Sigmoid colon (tissue), 6 donors: ENCODE measurements at regions not wholly inside any gene's neighbourhood (a gene's known extent, or its start where the extent isn't known, plus 50 kb on each side); places are given as distances from the start of the nearest gene placed in this dataset.

Source experiments
- DNase-seq: peaks from one replicate; pipeline ENCODE4 v3.0.0-alpha.2; 2019
- H3K27ac ChIP-seq, 4 donors: fragments of 200-600 bp; sonication (generic); one replicate each; pipeline ENCODE4 v1.5.1; 2016 to 2019; ENCODE audit warnings: mild to moderate bottlenecking in 1 of 4
- H3K27me3 ChIP-seq, 3 donors: fragments of 200-600 bp; sonication (generic); one replicate each; pipeline ENCODE4 v1.5.1; 2019; ENCODE audit warnings: mild to moderate bottlenecking in 1 of 3
- H3K36me3 ChIP-seq, 4 donors: fragments of 200-600 bp; sonication (generic); one replicate each; pipeline ENCODE4 v1.5.1; 2016 to 2019
- H3K4me1 ChIP-seq, 4 donors: fragments of 200-600 bp; sonication (generic); one replicate each; pipeline ENCODE4 v1.5.1; 2017 to 2019
- H3K4me3 ChIP-seq, 4 donors: fragments of 200-600 bp; sonication (generic); one replicate each; pipeline ENCODE4 v1.5.1; 2017 to 2019; ENCODE audit warnings: mild to moderate bottlenecking in 2 of 4, moderate library complexity in 1 of 4
- H3K9me3 ChIP-seq, 4 donors: fragments of 200-600 bp in 3 of 4; sonication (generic) in 3 of 4; one replicate each; pipeline versions ENCODE4 v1.5.1 to v1.6.1; 2013 to 2019
- EP300 ChIP-seq, 4 donors: sonication (generic); formaldehyde crosslinking; IDR thresholded peaks; one replicate each; pipeline ENCODE4 v1.6.1; 2017; ENCODE audit warnings: antibody characterized with exemption in 4 of 4
- POLR2A ChIP-seq, 2 donors: fragments of 450-650 bp; IDR thresholded peaks; one replicate each; pipeline ENCODE4 v1.6.1; 2016; ENCODE audit warnings: antibody characterized with exemption in 2 of 2, mild to moderate bottlenecking in 2 of 2, moderate library complexity in 2 of 2
- POLR2AphosphoS5 ChIP-seq, 4 donors: sonication (generic); formaldehyde crosslinking; IDR thresholded peaks; one replicate each; pipeline ENCODE4 v1.6.1; 2017; ENCODE audit warnings: antibody characterized with exemption in 4 of 4
- WGBS, 2 donors: extraction: QIAGEN DNeasy Blood & Tissue Kit; methylation state at CpG; one replicate each; pipeline ENCODE4 v1.1.7; 2013; 5-methylcytosine and 5-hydroxymethylcytosine counted together
- intact Hi-C: fragments of 100-400 bp; cut with DNase I; formaldehyde crosslinking; loops from one replicate; pipeline ENCODE4 v1.15.1; 2023
- TF ChIP-seq, protein P1 (sequence below), 4 experiments: fragments of 450-650 bp in 3 of 4; fragments of 200-600 bp in 1 of 4; IDR thresholded peaks; one replicate each; pipeline ENCODE4 v1.5.1; 2016 to 2019; ENCODE audit warnings: antibody characterized with exemption in 4 of 4, mild to moderate bottlenecking in 3 of 4, moderate library complexity in 2 of 4
- donor health status: healthy with polysubstance abuse.
- donor health status: healthy.

DNA sequence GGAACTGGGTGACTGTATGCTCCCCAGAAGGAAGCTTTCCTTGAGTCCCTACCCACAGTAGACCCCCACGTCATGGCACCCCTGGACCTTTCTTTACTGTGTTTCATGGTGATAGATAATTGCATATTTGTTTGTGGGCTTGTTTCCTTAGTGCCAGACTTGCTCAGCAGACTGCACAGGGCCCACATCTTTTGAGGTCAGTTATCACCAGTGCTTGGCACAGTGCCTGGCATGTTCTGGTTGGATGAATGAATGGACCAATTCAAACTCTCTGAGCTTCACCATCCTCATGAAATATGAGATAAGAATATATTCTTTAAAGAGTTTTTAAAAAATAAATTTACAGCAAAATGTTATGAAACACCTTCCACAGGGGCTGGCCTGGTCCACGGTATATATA is 78.4 kb upstream of the EMX2 start:
- intact Hi-C loops: loop anchor here (10.0 kb wide), 1 partner anchor 581 kb away; the partner anchor contains the start of gene RAB11FIP2
- Histone ChIP-seq H3K27ac (peak overlapping the region in 1 of 4 donors; percentile 94), H3K4me1 (peaks cover 0 to 33% (median 30%) of the 10 kb centered on the region in 4 donors), H3K4me3 (no peak overlapping the region), H3K27me3 (no peaks in the 10 kb centered on the region), H3K9me3 (peaks cover 0 to 4% (median 0%) of the 10 kb centered on the region in 4 donors), H3K36me3 (no peaks in the 10 kb centered on the region)
- 68 to 91% methylated on average over 2 of the region's 2 CpGs for WGBS, 2 donors
- TF ChIP-seq POLR2A (IDR thresholded peaks at IDR 0.05) (no peak), EP300 (IDR thresholded peaks at IDR 0.05) (no peak), POLR2AphosphoS5 (IDR thresholded peaks at IDR 0.05) (no peak)
- TF ChIP-seq, protein P1, sequence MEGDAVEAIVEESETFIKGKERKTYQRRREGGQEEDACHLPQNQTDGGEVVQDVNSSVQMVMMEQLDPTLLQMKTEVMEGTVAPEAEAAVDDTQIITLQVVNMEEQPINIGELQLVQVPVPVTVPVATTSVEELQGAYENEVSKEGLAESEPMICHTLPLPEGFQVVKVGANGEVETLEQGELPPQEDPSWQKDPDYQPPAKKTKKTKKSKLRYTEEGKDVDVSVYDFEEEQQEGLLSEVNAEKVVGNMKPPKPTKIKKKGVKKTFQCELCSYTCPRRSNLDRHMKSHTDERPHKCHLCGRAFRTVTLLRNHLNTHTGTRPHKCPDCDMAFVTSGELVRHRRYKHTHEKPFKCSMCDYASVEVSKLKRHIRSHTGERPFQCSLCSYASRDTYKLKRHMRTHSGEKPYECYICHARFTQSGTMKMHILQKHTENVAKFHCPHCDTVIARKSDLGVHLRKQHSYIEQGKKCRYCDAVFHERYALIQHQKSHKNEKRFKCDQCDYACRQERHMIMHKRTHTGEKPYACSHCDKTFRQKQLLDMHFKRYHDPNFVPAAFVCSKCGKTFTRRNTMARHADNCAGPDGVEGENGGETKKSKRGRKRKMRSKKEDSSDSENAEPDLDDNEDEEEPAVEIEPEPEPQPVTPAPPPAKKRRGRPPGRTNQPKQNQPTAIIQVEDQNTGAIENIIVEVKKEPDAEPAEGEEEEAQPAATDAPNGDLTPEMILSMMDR (IDR thresholded peaks at IDR 0.05): no peak
- no peak for DNase-seq

DNA sequence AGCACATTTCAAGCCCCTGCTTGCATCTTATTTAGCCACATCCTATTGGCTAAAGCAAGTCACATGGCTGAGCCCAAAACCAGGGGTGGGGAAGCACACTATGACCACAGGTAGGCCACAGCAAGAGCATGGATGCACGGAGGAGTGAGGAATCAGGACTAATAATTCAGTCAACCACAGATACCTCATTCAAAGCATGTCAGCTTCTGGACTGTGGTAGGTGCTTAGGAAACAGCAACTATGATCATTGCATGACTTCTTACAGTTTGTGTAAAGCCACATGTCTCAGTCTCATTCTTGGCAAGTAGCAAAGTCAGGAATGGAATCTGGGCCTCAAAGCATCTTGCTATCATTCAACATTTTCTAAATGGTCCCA is 79.0 kb upstream of the EMX2 start:
- DNase-seq: no peak
- intact Hi-C loops: loop anchor here (2.0 to 10.0 kb wide), 2 partner anchors 21 to 581 kb away; partner anchors contain the start of gene RAB11FIP2

DNA sequence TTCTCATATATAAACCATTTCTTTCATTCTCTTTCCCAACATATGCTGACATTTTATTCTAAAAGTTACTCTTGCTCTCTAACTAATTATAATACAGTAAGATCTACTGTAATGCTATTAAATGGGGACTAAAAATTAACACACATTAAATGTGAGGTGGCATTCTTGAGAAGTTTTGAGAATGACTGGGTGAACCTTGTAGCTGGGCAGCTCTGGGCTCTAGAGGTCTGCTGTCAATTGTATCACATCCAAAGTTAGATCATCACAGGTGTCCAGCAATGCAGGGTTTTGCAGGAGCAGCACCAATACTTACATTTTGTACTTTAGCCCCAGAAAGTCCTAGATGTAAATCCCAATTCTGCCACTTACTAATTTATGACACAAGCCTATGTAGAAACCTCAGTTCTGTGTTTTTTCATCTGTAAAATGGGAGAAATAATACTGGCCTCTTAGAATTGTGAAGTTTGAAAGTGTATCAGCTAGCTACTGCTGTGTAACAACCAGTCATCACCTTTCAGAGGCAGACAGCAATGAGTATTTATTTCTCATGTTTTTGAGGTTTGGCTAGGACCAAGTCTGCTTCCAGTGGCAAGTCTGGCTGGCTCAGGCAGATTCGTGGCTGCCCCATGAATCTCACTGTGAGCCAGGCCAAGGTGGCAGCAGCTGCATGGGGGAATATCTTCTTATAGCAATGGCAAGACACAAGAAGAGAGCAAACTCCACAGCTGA is 79.6 kb upstream of the EMX2 start:
- H3K27ac ChIP-seq: peak overlapping the region in 3 of 4 donors; percentile 85 to 94 (median 93)
- DNase-seq: no peak
- peaks cover 0 to 45% (median 38%) of the 10 kb centered on the region in 4 donors for H3K4me1 ChIP-seq
- TF ChIP-seq POLR2A (IDR thresholded peaks at IDR 0.05): no peak
- no peak for TF ChIP-seq POLR2AphosphoS5 (IDR thresholded peaks at IDR 0.05)
- no peak for TF ChIP-seq EP300 (IDR thresholded peaks at IDR 0.05)
- TF ChIP-seq, protein P1 (IDR thresholded peaks at IDR 0.05): no peak
- 86 to 92% methylated on average over 1 of the region's 1 CpG for WGBS, 2 donors
- H3K36me3 ChIP-seq: no peaks in the 10 kb centered on the region
- intact Hi-C loops: loop anchor here (2.0 to 10.0 kb wide), 2 partner anchors 20 to 582 kb away; partner anchors contain the start of gene RAB11FIP2
- peaks cover 0 to 4% (median 0%) of the 10 kb centered on the region in 4 donors for H3K9me3 ChIP-seq
- no peak overlapping the region for H3K4me3 ChIP-seq
- H3K27me3 ChIP-seq: no peaks in the 10 kb centered on the region

More for the DNA sequence above, 79.0 kb upstream of the EMX2 start:
- H3K27me3 ChIP-seq: no peaks in the 10 kb centered on the region
- peaks cover 0 to 40% (median 33%) of the 10 kb centered on the region in 4 donors for H3K4me1 ChIP-seq
- no peaks in the 10 kb centered on the region for H3K36me3 ChIP-seq
- H3K27ac ChIP-seq: peak overlapping the region in 3 of 4 donors; percentile 85 to 94 (median 93)
- 86 to 89% methylated on average over 1 of the region's 1 CpG for WGBS, 2 donors
- H3K4me3 ChIP-seq: no peak overlapping the region
- no peak for TF ChIP-seq POLR2AphosphoS5 (IDR thresholded peaks at IDR 0.05)
- TF ChIP-seq EP300 (IDR thresholded peaks at IDR 0.05): no peak
- TF ChIP-seq, protein P1 (IDR thresholded peaks at IDR 0.05): no peak
- H3K9me3 ChIP-seq: peaks cover 0 to 4% (median 0%) of the 10 kb centered on the region in 4 donors

- Histone ChIP-seq H3K4me1 (peaks cover 0 to 50% (median 44%) of the 10 kb centered on the region in 4 donors), H3K9me3 (peaks cover 0 to 4% (median 0%) of the 10 kb centered on the region in 4 donors), H3K36me3 (no peaks in the 10 kb centered on the region), H3K27me3 (no peaks in the 10 kb centered on the region), H3K4me3 (no peak overlapping the region), H3K27ac (peak overlapping the region in 3 of 4 donors; percentile 85 to 94 (median 93))
- no peak for TF ChIP-seq EP300 (IDR thresholded peaks at IDR 0.05)
- TF ChIP-seq, protein P1 (IDR thresholded peaks at IDR 0.05): peak in 3 of 4 experiments; percentile 23 to 44 (median 37)
- TF ChIP-seq POLR2A (IDR thresholded peaks at IDR 0.05): no peak
- 67 to 77% methylated on average over 6 of the region's 6 CpGs for WGBS, 2 donors
- intact Hi-C loops: loop anchor here (2.0 to 10.0 kb wide), 2 partner anchors 20 to 582 kb away; partner anchors contain the start of gene RAB11FIP2
- no peak for DNase-seq
Observed at GRCh38 chr10:117462424-117462792, 80.1 kb upstream of the EMX2 start.
